ENCODE measurements at regions not wholly inside any gene's neighbourhood (a gene's known extent, or its start where the extent isn't known, plus 50 kb on each side); places are given as distances from the start of the nearest gene placed in this dataset.

DNA sequence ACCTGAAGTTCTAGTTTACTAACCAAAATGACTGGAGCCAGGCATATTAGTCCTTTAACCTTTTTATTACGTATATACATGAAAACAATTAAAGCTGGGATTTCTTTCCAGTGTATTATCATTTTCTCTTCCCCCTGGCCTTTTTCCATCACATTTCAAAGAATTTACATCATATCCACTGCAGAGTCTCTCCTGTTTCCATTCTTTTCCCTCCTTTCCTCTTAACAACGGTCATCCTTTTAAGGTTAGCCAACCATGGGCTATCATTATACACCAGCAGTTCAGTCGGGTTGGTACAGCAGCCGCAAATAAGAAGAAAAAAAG is 104.6 kb downstream of the TFAP2A start:
- Mint-ChIP-seq H3K9me3 (no peaks in the 10 kb centered on the region), H3K27ac (no peak overlapping the region), H3K36me3 (no peaks in the 10 kb centered on the region)
- no peak for DNase-seq (ENCODE audit: low spot score in 2 of 2)
- no peak for ATAC-seq

DNA sequence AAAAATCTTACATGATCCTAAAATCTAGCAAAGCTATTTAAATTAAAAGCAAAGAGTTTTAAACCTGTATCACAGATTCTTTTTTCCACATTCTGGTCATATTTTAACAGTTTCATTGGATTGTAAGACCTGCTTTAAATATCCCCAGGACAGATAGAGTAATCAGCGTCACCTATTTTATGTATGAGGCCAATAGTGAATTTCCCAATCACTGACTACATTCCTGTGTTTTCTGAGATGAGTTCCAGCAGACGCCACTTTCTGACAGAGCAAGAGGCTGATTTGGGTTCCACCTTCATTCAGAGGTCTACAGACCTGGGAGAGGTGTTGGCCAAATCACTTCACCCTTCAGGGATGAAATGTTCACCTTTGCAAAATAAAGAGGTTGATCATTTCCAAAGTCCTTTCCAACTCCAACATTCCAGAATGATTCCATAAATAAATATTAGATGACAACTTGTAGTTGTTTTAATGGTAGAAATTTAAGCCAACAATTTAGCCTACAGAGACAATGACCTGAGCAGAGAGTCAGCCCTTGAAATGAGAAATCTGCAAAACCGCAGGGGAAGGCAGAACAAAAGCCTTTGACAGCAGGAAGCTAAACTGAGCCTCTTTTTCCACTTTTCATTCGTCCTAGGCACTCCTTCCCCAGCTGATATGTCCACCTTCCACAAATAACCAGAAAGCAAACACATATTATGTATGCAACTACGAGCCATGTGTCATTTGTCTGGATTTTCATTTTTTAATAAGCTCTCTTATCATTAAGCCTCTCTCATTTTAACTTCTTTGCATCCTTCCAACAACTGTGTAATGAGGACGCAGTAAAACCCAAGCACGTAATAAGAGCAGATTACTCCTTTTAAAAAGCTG is 105.2 kb downstream of the TFAP2A start:
- H3K9me3 Mint-ChIP-seq, result no peaks in the 10 kb centered on the region
- no peaks in the 10 kb centered on the region for H3K36me3 Mint-ChIP-seq
- DNase-seq (ENCODE audit: low spot score in 2 of 2), result no peak
- H3K27ac Mint-ChIP-seq, result no peak overlapping the region
- no peak for ATAC-seq

DNA sequence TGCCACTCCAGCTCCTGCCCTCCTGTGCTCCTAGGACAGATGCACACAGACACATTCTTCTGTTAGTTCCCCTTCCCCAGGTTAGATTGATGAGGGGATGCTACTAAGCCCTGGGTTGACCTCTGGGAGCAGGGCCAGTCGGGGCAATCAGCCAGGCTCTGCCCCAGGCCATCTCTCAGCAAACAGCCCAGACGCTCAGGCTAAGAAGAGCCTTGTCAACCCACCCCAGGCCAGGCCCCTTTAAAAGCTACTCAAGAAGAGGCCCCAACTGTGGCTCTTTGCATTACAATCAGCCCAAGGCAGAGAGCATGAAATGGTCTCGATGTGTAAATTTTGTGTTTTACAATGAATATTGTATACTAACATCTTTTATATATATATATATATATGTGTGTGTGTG is 107.4 kb downstream of the TFAP2A start:
- H3K27ac Mint-ChIP-seq, result no peak overlapping the region
- no peak for DNase-seq (ENCODE audit: low spot score in 2 of 2)
- no peaks in the 10 kb centered on the region for H3K36me3 Mint-ChIP-seq
- ATAC-seq, result no peak
- peaks cover 0 to 4% of the 10 kb centered on the region in 2 donors for H3K9me3 Mint-ChIP-seq

DNA sequence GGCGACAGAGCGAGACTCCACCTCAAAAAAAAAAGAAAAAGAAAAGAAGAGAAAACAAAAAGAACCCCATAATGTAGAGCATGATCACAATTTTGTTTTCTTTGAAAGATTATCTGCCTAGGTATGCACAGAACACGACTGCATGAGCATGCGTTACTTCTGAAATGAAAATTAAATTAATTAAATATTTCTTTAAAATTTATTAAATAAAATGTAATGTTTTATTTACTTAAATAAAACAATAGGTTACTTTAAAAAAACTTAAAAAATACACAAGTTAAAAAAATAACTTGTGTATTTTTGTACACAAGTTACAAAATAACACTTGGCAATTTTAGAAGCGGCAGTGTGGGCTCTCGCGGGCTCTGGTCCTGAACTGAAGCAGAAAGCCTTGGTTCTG is 107.8 kb downstream of the TFAP2A start:
- Mint-ChIP-seq H3K27ac (no peak overlapping the region), H3K9me3 (peaks cover 0 to 4% of the 10 kb centered on the region in 2 donors), H3K36me3 (no peaks in the 10 kb centered on the region)
- ATAC-seq (no peak), DNase-seq (ENCODE audit: low spot score in 2 of 2) (no peak)

DNA sequence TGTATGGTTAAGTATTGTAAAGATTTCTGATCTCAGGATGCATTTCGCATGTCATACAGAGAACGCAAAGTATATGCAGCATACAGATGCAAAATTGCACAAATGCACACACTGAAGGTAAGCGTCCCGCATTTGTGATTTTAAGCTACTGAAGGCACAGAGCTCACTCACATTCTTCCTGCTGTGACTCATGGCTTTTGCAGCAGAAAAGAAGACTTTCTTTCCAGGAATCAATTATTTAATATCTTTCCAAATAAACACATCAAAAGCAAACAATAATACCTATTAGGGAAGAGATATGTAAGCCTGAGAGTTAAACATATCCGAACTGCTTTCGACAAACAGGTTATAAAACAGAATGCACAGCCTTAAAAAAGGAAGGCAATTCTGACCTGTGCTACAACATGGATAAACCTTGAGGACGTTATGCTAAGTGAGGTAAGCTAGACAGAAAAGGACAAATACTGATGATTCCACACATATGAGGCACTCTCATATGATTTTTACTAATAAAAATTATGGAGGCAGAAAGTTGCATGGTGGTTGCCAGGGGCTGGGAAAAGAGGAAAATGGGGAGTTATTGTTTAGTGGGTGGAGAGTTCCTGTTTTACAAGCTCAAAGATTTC is 109.0 kb downstream of the TFAP2A start:
- ATAC-seq (no peak), DNase-seq (ENCODE audit: low spot score in 2 of 2) (no peak)
- Mint-ChIP-seq H3K27ac (no peak overlapping the region), H3K9me3 (peaks cover 0 to 4% of the 10 kb centered on the region in 2 donors), H3K36me3 (no peaks in the 10 kb centered on the region)

DNA sequence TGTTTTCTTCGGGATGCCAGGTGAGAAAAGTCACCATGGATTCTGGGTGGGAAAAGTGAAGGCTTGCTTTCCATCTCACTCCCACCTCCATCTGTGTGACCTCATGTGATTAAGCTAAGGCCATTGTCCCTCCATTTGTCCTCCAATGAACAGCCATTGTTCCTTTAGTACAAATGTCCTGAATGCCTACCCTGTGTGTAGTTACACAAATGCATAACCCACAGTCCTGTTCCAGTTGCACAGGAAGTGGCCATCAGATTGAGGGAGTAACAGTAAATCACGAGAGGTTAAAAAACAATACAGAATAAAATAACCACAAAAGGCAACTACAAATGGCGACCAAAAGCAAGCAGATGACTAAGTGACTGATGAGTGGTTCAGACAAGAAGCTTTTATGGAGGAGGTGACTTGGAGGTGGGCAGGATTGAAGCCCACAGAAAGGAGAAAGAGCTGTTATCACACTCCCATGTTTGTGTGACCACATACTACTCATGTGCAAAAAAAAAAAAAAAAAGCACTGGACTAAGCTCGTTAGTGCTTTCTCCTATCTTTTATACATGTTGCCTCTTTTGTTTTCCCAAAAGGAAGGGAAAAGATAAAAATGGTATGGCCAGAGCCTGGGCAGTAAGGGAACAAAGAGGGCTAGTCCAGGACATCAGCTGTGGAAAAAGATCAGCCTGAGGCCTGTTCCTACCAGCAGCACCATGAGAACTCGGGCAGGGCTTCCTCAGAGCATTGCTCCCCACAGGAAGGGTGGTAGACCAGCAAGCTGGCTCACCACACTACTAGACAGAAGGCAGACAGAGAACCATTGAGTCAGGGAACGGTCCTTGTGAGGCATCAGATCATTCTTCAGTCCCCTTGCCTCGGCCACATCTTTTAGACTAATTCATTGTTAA is 111.0 kb downstream of the TFAP2A start:
- Mint-ChIP-seq H3K36me3 (no peaks in the 10 kb centered on the region), H3K27ac (peak overlapping the region in 1 of 2 donors; percentile 44), H3K9me3 (peaks cover 0 to 6% of the 10 kb centered on the region in 2 donors)
- no peak for ATAC-seq
- no peak for DNase-seq (ENCODE audit: low spot score in 2 of 2)

DNA sequence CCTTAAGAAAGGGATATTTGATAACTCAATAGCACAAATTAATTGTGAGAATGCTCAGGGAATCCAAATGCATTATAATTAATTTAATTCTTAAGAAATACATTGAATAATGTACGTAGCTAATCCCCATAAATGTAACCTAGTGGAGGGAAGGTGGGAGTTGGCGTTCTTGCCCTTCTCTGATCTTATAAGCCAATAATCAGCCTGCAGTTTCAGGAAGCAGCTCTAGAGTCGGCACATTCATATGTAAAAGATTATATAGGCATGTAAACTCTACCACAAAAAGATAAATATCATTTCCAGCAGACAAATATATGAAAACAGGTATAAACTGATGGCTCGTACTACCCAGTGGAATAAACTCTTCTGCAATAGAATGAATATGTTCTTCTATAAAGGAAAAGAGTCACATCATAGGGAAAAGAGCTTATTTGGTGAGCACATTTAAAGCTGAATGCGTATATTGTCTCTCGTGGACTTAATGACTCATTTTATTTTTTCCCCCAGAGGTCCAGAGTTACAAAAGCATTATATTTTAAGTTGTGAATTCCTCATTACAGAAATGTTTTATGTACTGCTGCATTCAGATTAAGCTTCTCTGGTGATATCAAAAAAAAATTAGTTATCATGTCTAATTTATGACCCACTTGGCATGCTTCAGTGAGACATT is 112.2 kb downstream of the TFAP2A start:
- Mint-ChIP-seq H3K27ac (no peak overlapping the region), H3K9me3 (peaks cover 0 to 7% of the 10 kb centered on the region in 2 donors), H3K36me3 (no peaks in the 10 kb centered on the region)
- DNase-seq (ENCODE audit: low spot score in 2 of 2), result no peak
- no peak for ATAC-seq

DNA sequence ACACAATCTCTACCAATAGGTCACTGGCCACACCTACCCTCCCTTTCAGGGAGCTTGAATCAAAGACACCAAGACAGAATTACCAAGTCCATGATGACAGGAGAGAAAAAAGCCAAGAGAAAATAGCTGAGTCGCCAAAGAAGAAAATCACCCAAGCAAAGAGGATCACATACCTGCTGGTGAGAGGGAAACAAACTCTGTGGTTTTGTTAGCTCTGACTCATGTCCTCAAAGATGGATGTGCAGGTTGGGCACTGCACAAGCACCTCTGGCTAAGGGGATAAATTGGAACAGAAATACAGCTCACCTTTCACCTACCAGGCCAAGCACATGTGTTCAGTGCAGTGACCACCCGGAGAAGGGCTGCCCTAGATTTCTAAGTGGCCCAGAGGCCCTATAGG is 114.8 kb downstream of the TFAP2A start:
- peaks cover 0 to 7% of the 10 kb centered on the region in 2 donors for H3K9me3 Mint-ChIP-seq
- no peak for ATAC-seq

DNA sequence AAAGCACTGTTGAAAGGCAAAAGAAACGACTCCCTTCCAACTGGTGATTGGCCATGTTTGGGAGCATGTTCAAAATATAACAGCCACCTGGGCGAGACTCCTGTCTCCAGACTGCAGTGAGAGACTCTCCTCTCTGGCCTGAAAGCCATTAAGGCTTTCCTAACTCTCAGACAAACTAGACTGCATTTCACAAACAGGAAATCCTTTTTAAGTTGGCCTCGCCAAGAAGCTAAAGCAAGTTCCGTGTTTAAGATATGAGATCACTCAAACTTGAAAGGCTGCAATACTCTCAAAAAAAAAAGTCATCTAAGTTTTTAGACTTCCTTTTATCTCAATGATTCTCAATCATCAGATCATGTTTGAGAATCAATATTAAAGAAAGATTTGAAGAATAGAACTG is 117.0 kb downstream of the TFAP2A start:
- DNase-seq (ENCODE audit: low spot score in 2 of 2) (no peak), ATAC-seq (no peak)
- Mint-ChIP-seq H3K27ac (no peak overlapping the region), H3K9me3 (peaks cover 5 to 10% of the 10 kb centered on the region in 2 donors), H3K36me3 (no peaks in the 10 kb centered on the region)

More for the DNA sequence above, 114.8 kb downstream of the TFAP2A start:
- no peaks in the 10 kb centered on the region for H3K36me3 Mint-ChIP-seq
- no peak for DNase-seq (ENCODE audit: low spot score in 2 of 2)
- H3K27ac Mint-ChIP-seq, result no peak overlapping the region

DNA sequence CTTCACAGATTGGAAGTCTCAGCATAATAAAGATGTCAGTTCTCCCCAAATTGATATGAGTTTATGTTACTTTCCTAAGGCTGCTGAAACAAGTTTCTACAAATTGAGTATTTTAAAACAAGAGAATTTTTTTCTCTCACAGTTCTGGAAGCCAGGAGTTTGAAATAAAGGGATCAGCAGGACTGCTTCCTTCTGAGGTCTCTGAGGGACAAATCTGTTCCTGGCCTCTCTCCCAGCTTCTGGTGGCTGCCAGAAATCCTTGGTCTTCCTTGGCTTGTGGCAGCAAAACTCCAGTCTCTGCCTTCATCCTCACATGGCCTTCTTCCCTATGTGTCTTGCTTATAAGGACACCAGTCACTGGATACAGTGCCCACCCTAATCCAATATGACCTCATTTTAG is 136.1 kb downstream of the TFAP2A start:
- no peak overlapping the region for H3K27ac Mint-ChIP-seq

DNA sequence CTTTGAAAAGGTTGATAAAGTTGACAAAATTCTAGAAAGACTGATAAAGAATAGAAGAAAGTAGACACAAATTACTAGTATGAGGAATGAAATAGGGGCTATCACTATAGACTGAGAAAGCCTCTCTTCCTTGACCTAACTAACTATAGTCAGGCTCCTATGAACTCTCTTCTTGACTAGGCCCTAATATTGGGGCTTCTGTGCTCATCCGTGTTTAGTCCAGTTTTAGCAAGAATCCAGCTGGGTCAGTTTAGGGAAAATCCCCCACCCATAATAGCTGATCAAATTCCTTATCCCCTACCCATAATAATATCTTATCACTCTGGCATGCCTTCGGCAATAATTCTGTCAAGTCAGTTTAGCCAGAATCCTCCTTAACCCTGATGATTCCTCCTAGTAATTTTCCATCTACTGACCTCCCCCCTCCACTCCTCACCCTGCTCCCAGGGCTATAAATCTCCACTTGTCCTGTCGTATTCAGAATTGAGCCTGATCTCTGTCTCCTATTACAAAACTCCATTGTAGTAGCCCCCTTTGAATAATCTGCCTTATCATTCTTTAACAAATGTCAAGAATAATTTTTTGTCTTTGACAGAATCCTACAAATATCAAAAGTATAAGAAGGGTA is 138.1 kb downstream of the TFAP2A start:
- ATAC-seq (no peak), DNase-seq (ENCODE audit: low spot score in 2 of 2) (no peak)
- Mint-ChIP-seq H3K36me3 (peaks cover 4 to 5% of the 10 kb centered on the region in 2 donors), H3K27ac (peak overlapping the region in 1 of 2 donors; percentile 27), H3K9me3 (peaks cover 0 to 4% of the 10 kb centered on the region in 2 donors)

More for the DNA sequence above, 136.1 kb downstream of the TFAP2A start:
- ATAC-seq, result no peak
- DNase-seq (ENCODE audit: low spot score in 2 of 2), result no peak
- Mint-ChIP-seq H3K36me3 (peaks cover 4 to 5% of the 10 kb centered on the region in 2 donors), H3K9me3 (peaks cover 0 to 4% of the 10 kb centered on the region in 2 donors)

DNA sequence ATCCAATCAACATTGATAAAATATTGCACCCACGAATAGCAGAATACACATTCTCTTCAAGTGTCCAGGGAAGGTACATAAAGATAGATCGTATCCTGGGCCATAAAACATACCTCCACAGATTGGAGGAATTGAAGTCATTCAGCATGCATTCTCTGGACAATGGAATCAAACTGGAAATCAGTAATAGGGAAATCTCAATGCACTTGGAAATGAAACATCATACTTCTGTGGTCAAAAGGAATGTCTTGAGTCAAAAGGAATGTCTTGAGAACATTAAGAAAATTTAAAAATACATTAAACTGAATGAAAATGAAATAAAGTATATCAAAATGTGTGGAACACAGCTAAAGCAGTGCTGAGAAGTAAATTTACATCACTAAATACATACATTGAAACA is 138.8 kb downstream of the TFAP2A start:
- no peak for ATAC-seq
- Mint-ChIP-seq H3K27ac (no peak overlapping the region), H3K36me3 (peaks cover 4 to 5% of the 10 kb centered on the region in 2 donors), H3K9me3 (peaks cover 0 to 4% of the 10 kb centered on the region in 2 donors)
- DNase-seq (ENCODE audit: low spot score in 2 of 2), result no peak

DNA sequence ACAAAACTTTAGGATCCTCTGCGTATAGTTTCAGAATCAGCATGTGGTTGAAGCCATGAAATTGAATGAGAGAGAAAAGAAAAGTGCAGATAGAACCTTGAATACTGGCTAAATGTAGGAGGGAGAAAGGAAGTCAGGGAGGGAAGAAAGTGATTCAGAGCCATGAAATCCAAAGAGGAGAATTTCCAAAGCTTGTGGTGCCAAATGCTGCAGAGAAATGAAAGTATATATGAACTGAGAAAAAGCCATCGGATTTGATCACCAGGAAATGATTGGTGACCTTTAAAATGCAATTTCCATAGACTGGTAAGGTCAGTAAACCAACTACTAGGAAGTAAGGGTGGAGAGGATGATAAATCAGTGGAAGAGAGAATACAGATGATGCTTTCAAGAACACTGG is 142.3 kb downstream of the TFAP2A start:
- no peak overlapping the region for H3K27ac Mint-ChIP-seq
- DNase-seq (ENCODE audit: low spot score in 2 of 2) (no peak), ATAC-seq (no peak)
- peaks cover 0 to 4% of the 10 kb centered on the region in 2 donors for H3K9me3 Mint-ChIP-seq
- H3K36me3 Mint-ChIP-seq, result no peaks in the 10 kb centered on the region

DNA sequence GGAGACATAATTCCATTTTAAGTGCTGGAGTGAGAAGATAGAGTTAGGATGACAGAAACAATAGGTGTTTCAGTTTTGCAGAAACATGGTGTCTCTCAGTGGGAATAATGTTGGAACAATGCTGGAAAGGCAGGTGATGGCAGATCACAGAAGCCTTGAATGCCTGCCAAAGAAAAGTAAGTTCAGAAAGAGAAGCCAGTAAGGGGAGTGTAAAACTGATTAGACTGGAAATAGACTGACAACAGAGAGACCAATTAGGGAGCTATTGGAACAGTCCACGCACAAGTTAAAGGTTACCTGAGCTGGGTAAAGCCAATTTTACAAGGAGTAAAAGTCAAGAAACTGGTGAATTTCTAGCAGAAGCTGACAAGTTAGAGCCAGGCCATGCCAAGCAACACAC is 142.9 kb downstream of the TFAP2A start:
- no peak for ATAC-seq
- Mint-ChIP-seq H3K9me3 (peaks cover 0 to 4% of the 10 kb centered on the region in 2 donors), H3K27ac (no peak overlapping the region)

DNA sequence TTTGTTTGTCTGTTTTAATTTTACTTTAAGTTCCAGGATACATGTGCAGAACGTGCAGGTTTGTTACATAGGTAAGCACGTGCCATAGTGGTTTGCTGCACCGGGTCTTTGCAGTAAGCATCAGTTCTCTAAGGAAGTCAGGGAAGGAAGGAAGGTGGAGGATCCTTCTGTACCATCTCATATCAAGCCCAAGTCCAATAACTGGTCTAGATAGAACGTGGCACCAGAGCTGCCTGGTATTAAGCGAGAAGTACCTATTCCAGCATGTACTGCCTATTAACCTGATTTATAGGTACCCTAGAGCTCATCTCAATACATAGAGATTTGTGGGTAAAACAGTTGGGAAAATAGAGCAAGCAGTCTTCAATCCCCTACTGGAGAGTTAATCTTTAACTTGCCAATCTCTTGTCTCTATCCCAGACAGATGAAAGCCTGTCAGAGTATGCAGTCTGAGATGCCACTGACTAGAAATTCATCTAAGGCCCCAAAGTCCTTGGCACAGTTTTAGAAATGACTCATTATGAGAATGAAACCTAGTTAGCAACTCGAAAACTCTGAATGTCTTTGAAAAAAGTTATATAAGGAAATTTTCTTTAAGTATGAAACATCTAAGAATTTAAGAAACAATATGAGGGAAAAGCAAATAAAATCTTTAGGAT is 144.9 kb downstream of the TFAP2A start:
- ATAC-seq, result no peak
- Mint-ChIP-seq H3K9me3 (peaks cover 0 to 9% of the 10 kb centered on the region in 2 donors), H3K36me3 (peaks cover 0 to 9% of the 10 kb centered on the region in 2 donors), H3K27ac (no peak overlapping the region)
- no peak for DNase-seq (ENCODE audit: low spot score in 2 of 2)

More for the DNA sequence above, 142.9 kb downstream of the TFAP2A start:
- no peaks in the 10 kb centered on the region for H3K36me3 Mint-ChIP-seq
- no peak for DNase-seq (ENCODE audit: low spot score in 2 of 2)

Data from activated naive CD4-positive, alpha-beta T cell treated with anti-CD3 and anti-CD28 coated beads, Interleukin-2, amount 50 U/mL, for 72 hours (primary cell).